Dendritic cell treated with granulocyte-macrophage colony-stimulating factor and Interleukin-4, amounts not matched to agents 40 ng/mL and 50 ng/mL, for 4 days (primary cell): ENCODE measurements at regions not wholly inside any gene's neighbourhood (a gene's known extent, or its start where the extent isn't known, plus 50 kb on each side); places are given as distances from the start of the nearest gene placed in this dataset.

Experiments
- H3K27ac Mint-ChIP-seq: one replicate; pipeline ENCODE4 v1.8.0; 2022; ENCODE audit warnings: mild to moderate bottlenecking, mixed read lengths
- H3K27me3 Mint-ChIP-seq: one replicate; pipeline ENCODE4 v1.8.0; 2022; ENCODE audit warnings: mild to moderate bottlenecking, mixed read lengths
- H3K36me3 Mint-ChIP-seq: one replicate; pipeline ENCODE4 v1.8.0; 2022; ENCODE audit warnings: low read depth, mixed read lengths
- H3K4me1 Mint-ChIP-seq: one replicate; pipeline ENCODE4 v1.8.0; 2022; ENCODE audit warnings: low read depth, mixed read lengths
- H3K4me3 Mint-ChIP-seq: one replicate; pipeline ENCODE4 v1.8.0; 2022; ENCODE audit warnings: mild to moderate bottlenecking, moderate library complexity, mixed read lengths
- H3K9me3 Mint-ChIP-seq: one replicate; pipeline ENCODE4 v1.8.0; 2022; ENCODE audit warnings: mixed read lengths
- intact Hi-C: fragments of 100-400 bp; cut with micrococcal nuclease; formaldehyde crosslinking; loops from one replicate; pipeline ENCODE4 v1.15.0; 2022

- Mint-ChIP-seq H3K36me3 (no peaks in the 10 kb centered on the region), H3K9me3 (no peaks in the 10 kb centered on the region), H3K4me3 (no peak overlapping the region), H3K27me3 (peaks cover 39% of the 10 kb centered on the region), H3K27ac (no peak overlapping the region), H3K4me1 (peaks cover 6% of the 10 kb centered on the region)
- intact Hi-C loops, result loop anchor here (10.0 kb wide), 1 partner anchor 291 kb away; no protein-coding TSS in a partner anchor
Measured at GRCh38 chr16:85423631-85424030, 189.5 kb upstream of the GSE1 start.

- Mint-ChIP-seq H3K9me3 (no peaks in the 10 kb centered on the region), H3K4me3 (no peak overlapping the region), H3K36me3 (no peaks in the 10 kb centered on the region), H3K27me3 (peaks cover 38% of the 10 kb centered on the region), H3K4me1 (peaks cover 6% of the 10 kb centered on the region), H3K27ac (no peak overlapping the region)
- intact Hi-C loops, result loop anchor here (10.0 kb wide), 1 partner anchor 290 kb away; no protein-coding TSS in a partner anchor
Measured at GRCh38 chr16:85424260-85425073, 188.7 kb upstream of the GSE1 start.

- Mint-ChIP-seq H3K4me1 (peaks cover 6% of the 10 kb centered on the region), H3K9me3 (no peaks in the 10 kb centered on the region), H3K27ac (no peak overlapping the region), H3K27me3 (peaks cover 41% of the 10 kb centered on the region), H3K36me3 (no peaks in the 10 kb centered on the region), H3K4me3 (no peak overlapping the region)
- intact Hi-C loops, result loop anchor here (10.0 kb wide), 1 partner anchor 290 kb away; no protein-coding TSS in a partner anchor
Measured at GRCh38 chr16:85425074-85425662, 188.0 kb upstream of the GSE1 start.

DNA sequence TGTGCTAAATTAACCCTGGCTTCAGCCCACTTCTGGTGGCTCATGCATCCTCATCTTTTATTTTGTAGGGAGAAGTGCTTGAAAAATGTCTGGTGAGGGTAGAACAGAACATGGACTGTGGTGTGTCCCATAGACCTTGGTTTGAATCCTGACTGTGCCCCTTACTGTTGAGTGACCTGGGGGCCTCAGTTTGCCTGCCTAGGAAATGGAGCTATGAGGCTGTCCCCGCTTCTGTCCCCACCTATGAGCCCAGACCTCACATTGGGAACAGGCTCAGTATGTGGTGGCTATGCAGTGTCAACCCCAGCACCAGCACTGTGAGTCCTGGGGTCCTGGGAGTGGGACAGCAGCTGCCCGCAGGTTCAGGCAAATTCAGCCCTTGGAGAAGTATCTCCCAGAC, 186.3 kb upstream of the GSE1 start:
- H3K4me3 Mint-ChIP-seq, result no peak overlapping the region
- no peaks in the 10 kb centered on the region for H3K36me3 Mint-ChIP-seq
- no peaks in the 10 kb centered on the region for H3K4me1 Mint-ChIP-seq
- H3K27ac Mint-ChIP-seq, result no peak overlapping the region
- intact Hi-C loops, result loop anchor here (10.0 kb wide), 1 partner anchor 288 kb away; no protein-coding TSS in a partner anchor
- H3K9me3 Mint-ChIP-seq, result no peaks in the 10 kb centered on the region
- H3K27me3 Mint-ChIP-seq, result peaks cover 35% of the 10 kb centered on the region

GRCh38 chr16:85428168-85428898, 184.8 kb upstream of the GSE1 start:
- intact Hi-C loops, result loop anchor here (10.0 kb wide), 1 partner anchor 286 kb away; no protein-coding TSS in a partner anchor
- Mint-ChIP-seq H3K36me3 (no peaks in the 10 kb centered on the region), H3K4me1 (no peaks in the 10 kb centered on the region), H3K9me3 (no peaks in the 10 kb centered on the region), H3K27me3 (peaks cover 23% of the 10 kb centered on the region), H3K4me3 (no peak overlapping the region), H3K27ac (no peak overlapping the region)

GRCh38 chr16:85428899-85429775, 184.0 kb upstream of the GSE1 start:
- no peaks in the 10 kb centered on the region for H3K9me3 Mint-ChIP-seq
- H3K27me3 Mint-ChIP-seq, result peaks cover 20% of the 10 kb centered on the region
- intact Hi-C loops, result loop anchor here (10.0 kb wide), 1 partner anchor 286 kb away; no protein-coding TSS in a partner anchor
- no peaks in the 10 kb centered on the region for H3K4me1 Mint-ChIP-seq
- H3K27ac Mint-ChIP-seq, result no peak overlapping the region
- H3K4me3 Mint-ChIP-seq, result no peak overlapping the region
- H3K36me3 Mint-ChIP-seq, result no peaks in the 10 kb centered on the region

GRCh38 chr16:85429776-85430522, 183.2 kb upstream of the GSE1 start:
- H3K27me3 Mint-ChIP-seq, result peaks cover 18% of the 10 kb centered on the region
- no peak overlapping the region for H3K4me3 Mint-ChIP-seq
- no peaks in the 10 kb centered on the region for H3K4me1 Mint-ChIP-seq
- H3K36me3 Mint-ChIP-seq, result no peaks in the 10 kb centered on the region
- H3K9me3 Mint-ChIP-seq, result no peaks in the 10 kb centered on the region
- intact Hi-C loops, result loop anchor here (10.0 kb wide), 1 partner anchor 285 kb away; no protein-coding TSS in a partner anchor
- H3K27ac Mint-ChIP-seq, result no peak overlapping the region

GRCh38 chr16:85430523-85431421, 182.3 kb upstream of the GSE1 start:
- Mint-ChIP-seq H3K4me3 (no peak overlapping the region), H3K27me3 (peaks cover 13% of the 10 kb centered on the region), H3K27ac (no peak overlapping the region), H3K9me3 (no peaks in the 10 kb centered on the region), H3K4me1 (no peaks in the 10 kb centered on the region), H3K36me3 (no peaks in the 10 kb centered on the region)
- intact Hi-C loops, result no loop called here

DNA sequence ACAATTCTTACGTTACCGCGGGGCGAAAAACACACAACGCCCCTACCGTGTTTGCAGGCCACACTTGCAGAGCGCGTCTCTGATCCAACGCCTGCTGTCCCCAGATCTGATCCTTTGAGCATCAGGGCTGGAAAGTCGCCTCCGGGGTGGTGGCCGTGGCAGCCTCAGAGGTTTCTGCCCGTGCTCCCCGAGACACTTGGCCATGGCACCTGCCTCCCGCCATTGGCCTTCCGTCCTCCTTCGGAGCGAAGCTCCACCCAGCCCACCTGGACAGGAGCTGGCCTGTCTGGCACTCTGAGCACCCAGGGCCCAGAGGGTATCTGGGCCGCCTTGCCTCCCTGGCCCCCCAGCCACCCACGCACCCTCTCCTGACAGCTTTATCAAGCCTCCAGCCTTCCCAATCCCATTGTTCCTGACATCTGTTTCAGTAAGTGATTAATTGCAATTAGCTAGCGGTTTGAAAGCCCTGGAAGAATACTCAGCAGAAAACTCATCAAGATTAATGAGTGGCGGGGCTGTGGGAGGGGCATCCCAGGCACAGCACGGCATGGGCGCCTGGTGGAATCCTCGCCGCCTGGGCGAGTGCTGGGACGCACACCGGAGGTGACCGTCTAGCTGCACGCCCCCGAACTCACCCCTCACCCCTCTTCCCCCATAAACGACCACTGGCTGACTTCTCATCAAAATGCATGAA, 181.5 kb upstream of the GSE1 start:
- no peak overlapping the region for H3K27ac Mint-ChIP-seq
- H3K36me3 Mint-ChIP-seq, result no peaks in the 10 kb centered on the region
- H3K4me1 Mint-ChIP-seq, result no peaks in the 10 kb centered on the region
- no peaks in the 10 kb centered on the region for H3K9me3 Mint-ChIP-seq
- intact Hi-C loops, result no loop called here
- H3K27me3 Mint-ChIP-seq, result peaks cover 9% of the 10 kb centered on the region
- no peak overlapping the region for H3K4me3 Mint-ChIP-seq

DNA sequence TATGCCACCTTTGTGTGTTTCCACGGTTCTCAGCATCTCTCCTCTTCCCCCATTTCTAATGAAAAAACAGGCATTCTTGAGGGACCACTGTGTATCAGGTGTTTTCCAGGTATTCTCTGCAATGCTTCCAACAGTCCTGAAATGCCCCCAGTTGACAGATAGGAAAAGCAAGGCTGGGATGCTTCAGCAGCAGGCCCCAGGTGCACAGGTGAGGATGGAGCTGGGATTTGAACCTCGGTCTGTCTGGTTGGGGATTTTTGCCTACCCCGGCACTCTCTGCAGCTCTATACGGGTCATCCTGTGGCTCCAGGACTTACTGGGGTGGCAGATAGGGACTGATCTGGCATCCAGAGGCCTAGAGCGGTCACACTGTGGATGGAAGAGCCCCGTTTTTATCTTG, 180.5 kb upstream of the GSE1 start:
- Mint-ChIP-seq H3K9me3 (no peaks in the 10 kb centered on the region), H3K4me1 (peaks cover 7% of the 10 kb centered on the region), H3K4me3 (no peak overlapping the region), H3K27me3 (peaks cover 8% of the 10 kb centered on the region), H3K36me3 (no peaks in the 10 kb centered on the region), H3K27ac (no peak overlapping the region)
- intact Hi-C loops, result no loop called here

- no peak overlapping the region for H3K4me3 Mint-ChIP-seq
- H3K27ac Mint-ChIP-seq, result no peak overlapping the region
- H3K4me1 Mint-ChIP-seq, result peaks cover 12% of the 10 kb centered on the region
- no peaks in the 10 kb centered on the region for H3K36me3 Mint-ChIP-seq
- intact Hi-C loops, result no loop called here
- H3K27me3 Mint-ChIP-seq, result peaks cover 10% of the 10 kb centered on the region
- H3K9me3 Mint-ChIP-seq, result no peaks in the 10 kb centered on the region
Measured at GRCh38 chr16:85433477-85433876, 179.6 kb upstream of the GSE1 start.

DNA sequence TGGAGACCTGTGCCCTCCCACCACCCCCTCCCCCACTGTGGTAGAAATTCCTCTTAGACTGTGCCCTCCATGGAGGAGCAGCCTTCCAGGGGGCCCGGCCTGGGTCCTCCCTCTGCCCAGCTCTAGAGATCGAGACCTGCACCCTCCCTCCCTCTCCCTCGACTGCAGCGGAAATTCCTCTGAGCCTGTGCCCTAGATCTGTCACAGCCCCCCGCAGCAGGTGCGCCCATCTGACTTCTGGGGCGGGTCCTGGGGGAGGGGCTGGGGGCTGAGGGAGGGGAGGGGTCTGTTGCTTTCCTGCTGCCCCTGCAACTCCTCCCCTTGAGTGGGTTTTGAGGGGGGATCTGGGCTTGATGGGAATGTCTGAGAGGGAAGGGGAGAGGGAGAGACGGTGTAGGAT, 177.8 kb upstream of the GSE1 start:
- no peaks in the 10 kb centered on the region for H3K9me3 Mint-ChIP-seq
- H3K27ac Mint-ChIP-seq, result no peak overlapping the region
- intact Hi-C loops, result no loop called here
- H3K4me3 Mint-ChIP-seq, result no peak overlapping the region
- H3K27me3 Mint-ChIP-seq, result peaks cover 2% of the 10 kb centered on the region
- no peaks in the 10 kb centered on the region for H3K36me3 Mint-ChIP-seq
- peaks cover 12% of the 10 kb centered on the region for H3K4me1 Mint-ChIP-seq
